GM19351 (cell line): ENCODE measurements at regions not wholly inside any gene's neighbourhood (a gene's known extent, or its start where the extent isn't known, plus 50 kb on each side); places are given as distances from the start of the nearest gene placed in this dataset.

ENCODE experiments used
- ATAC-seq: cut with Tn5 transposase; IDR thresholded peaks from one replicate; pipeline ENCODE4 v1.9.1; 2021; ENCODE audit warnings: mild to moderate bottlenecking, moderate library complexity; ENCODE audit not compliant: unreplicated experiment

DNA sequence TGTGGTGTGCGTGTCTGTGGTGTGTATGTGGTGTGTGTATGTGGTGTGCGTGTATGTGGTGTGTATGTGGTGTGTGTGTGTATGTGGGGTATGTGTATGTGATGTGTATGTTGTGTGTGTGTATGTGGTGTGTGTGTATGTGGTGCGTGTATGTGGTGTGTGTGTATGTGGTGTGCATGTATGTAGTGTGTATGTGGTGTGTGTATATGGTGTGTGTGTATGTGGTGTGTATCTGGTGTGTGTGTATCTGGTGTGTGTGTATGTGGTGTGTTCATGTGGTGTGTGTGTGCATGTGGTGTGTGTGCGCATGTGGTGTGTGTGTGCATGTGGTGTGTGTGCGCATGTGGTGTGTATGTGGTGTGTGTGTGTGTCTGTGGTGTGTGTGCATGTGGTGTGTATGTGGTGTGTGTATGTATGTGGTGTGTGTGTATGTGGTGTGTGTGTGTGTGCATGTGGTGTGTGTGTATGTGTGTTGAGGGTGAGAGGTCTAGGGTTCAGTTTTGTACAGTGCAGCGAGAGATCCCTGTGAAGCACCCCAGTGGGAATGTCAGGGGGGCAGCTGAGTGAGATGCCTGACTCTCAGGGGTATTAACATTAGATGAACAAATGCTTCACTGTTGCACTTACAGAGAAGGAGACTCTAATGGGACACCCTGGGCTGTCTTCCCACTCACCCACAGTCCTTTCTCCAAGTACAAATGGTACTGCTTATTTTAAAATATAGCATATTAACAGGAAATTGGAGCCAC lies 61.3 kb upstream of the MEDAG start:
- no peak for ATAC-seq

DNA sequence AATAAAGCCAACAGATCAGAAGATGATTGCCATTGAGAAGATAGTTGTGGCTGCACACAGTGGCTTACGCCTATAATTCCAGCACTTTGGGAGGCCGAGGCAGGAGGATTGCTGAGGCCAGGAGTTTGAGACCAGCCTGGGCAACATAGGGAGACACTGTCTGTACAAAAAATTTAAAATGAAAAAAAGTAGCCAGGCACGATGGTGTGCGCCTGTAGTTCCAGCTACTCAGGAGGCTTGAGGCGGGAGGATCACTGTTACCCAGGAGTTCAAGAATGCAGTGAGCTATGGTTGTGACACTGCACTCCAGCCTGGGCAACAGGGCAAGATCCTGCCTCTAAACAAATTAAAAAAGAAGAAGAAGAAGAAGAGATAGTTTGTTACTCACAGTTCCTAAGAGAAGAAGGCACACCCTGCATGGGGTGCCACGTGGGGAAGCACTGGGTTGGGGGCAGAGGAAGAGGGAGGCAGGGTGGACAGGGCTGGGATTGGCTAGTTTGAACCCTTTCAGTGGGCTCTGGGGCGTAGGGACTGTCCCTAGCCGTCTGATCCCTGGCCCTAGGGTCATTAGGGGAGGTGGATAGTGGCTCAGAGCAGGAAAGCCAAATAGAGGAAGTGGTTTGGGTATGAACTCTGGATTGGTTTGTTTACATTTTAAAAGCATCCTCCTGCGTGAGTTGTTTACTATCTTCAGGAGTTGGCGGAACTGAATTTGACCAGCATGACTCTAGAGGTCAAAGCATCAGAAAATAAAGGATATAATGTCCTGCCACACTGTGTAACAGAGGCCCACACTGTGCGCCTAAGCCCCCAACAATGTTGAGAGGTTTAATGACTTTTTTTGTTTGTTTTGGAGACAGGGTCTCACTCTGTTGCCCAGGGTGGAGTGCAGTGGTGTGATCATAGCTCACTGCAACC lies 60.5 kb upstream of the MEDAG start:
- peak; percentile 42 for ATAC-seq

DNA sequence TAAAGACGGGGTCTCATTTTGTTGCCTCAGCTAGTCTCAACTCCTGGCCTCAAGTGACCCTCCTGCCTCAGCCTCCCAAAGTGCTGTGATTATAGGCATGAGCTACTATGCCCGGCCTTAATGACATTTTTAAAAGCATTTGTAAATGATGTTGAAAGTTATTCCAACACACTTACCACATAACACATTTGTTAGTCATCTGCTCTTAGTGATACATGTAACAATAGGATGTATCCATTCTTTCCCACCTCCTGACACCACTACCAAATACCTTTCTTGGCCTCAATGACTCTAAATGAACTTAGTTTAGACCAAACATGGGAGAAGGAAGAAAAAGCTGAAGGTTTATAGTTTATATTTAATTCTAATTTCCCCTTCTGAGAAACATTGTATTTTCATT lies 59.8 kb upstream of the MEDAG start:
- no peak for ATAC-seq

DNA sequence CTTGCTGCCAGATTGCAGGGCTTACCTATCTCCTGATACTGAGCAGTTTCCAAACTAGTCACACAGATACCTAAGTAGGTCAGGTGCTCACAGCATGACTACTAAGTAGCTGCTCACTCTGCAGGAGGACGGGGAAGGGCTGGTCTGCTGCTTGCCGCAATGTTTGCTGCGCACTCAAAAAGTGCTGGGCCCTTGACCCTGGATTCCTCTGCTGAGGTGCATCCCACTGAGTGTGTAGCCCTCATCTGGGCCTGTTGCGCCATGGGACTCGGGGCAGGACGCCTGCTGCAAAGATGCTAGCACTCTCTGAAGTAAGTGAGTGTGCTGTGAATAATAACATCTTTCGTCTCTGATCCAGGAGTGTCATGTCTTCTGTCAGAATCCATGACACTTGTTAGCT lies 59.2 kb upstream of the MEDAG start:
- ATAC-seq = no peak

DNA sequence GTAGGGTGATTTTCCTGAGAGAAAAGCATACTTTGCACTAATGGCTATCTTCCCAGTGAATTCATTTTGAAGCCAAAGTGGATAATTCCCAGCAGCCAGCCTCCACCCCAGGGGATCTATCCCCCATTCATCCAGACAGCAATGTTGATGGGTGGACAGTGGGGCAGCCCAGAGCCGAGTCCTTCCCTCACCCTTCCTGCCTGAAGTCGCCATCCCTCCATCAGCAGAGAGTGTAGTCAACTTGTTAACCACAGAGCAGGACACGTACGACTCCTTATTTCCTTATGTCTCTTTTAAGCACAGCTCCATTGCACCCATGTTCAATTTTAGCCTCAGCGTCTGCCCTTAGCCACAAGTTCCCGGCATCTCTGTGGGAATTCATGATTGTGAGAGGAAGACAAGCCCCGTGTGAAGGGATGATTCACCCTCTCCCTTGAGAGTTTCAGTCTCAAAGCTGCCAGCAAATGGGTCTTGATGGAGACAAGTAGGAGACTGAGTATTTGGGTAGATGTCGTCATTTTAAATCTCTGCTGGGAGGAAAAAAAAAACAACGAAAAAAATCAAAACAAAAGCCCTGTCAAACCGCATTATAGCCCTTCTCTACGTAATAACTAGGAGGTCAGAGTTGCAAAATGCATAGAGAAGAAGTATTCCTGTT lies 58.3 kb upstream of the MEDAG start:
- peak; percentile 39 for ATAC-seq

DNA sequence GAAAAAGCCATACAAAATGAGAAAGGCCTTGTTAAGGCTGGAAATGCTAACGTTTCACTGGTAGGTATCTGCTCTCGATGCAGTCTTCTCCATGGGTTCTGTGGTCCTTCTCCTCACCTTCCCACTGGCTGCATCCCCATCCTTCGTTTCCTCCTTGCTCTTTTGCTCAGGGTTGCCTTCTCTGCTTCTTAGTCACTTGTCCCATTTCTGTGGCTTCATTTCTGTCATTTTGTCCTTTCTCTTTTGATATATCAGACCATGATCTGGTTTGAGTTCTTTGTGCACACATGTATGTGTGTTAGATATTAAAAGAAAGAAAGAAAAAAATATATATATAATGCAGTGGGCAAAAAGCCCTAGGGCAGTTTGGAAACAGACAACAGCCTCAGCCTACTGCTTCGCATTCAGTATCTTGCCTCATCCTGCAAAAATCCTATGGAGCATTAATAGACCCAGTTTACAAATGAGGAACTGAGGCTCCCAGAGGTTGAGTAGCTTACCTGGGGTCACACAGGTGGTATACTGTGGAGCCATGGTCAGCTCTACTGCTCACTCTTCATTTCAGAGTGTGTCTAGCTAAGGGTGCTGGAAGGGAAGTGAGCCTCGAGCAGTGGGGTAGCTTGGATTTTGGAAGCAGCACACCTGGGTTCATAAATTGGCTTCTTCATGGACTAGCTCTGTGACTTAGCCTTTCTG lies 57.6 kb upstream of the MEDAG start:
- ATAC-seq = no peak

DNA sequence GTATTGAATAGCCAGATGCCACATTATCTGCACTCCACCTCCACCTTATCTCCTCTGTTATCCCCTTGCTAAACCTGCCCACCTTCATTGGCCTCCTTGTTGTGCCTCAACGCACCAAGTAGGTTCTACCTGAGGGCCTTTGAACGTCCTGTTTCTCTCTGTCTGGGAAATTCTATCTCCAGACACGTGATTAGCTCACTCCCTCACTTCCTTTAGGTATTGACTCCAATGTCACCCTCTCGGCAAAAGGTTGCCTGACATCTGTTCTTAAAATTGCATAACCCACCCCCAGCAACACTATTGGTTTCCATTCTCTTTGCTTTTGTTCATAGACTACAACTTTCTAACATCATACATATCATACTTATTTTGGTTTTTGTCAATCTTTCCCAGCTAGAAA lies 56.5 kb upstream of the MEDAG start:
- ATAC-seq = no peak

DNA sequence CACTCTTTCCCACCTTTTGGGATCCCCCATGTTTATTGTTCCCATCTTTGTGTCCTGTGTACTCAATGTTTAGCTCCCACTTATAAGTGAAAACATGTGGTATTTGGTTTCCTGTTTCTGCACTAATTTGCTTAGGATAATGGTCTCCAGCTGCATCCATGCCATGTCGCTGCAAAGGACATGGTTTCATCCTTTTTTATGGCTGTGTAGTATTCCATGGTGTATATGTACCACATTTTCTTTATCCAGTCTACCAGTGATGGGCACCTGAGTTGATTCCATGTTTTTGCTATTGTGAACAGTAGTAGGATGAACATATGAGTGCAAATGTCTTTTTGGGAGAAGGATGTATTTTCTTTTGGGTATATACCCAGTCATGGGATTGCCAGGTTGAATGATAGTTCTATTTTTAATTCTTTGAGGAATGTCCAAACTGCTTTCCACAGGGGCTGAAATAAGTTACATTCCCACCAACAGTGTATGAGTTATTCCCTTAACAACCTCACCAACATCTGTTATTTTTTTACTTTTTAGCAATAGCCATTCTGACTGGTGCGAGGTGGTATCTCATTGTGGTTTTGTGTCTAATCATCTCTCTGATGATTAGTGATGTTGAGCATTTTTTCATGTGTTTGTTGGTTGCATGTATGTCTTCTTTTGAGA lies 55.7 kb upstream of the MEDAG start:
- no peak for ATAC-seq

DNA sequence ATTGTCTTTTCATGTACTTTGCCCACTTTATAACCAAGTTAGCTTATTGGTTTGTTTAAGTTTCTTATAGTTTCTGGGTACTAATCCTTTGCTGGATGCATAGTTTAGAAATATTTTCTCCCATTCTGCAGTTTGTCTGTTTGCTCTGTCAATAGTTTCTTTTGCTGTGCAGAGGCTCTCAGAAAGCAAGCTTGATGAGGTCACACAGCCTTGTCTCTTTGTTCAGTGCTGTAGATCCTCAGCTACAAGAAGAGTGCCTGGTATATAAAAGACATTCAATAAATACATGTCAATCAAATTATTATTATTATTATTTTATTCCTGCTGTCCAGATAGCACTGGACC lies 55.2 kb upstream of the MEDAG start:
- no peak for ATAC-seq

DNA sequence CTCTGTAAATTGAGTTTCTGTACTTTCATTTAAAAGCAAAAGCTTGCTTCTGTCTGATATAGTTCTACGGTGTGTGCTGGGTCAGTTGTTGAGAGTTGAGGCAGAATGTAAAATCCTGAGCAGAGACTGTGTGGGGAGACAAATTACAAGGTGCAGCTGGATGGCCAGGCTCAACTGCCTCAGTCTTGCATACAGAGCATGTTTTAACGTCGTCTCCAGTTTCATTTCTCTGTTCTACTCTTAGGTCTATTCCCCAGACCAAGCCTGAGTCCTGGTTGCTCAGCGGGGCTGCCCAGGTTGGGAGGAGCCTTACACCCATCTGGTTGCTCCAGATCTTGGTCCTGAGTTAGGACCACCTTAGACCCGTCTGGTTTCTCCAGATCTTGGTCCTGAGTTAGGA lies 54.4 kb upstream of the MEDAG start:
- ATAC-seq = peak; percentile 90

DNA sequence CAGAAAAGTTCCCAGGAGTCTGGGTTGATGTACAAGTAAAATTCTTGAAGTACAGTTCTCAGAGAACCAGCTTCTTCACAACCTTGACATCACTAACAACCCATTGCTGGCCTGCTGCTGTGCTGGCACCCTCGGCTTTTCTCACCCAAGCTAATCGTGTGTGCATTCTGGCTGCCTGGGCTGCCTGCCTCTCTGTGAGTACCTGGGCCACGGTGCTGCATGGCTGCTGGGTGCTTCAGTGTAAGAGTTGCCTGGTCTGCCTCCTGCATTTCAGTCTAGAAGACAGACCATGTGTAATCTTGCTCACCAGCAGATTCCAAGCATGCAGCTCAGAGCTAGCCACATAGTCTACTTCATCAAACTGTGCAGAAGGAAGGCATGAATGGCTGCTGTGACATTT lies 50.5 kb upstream of the MEDAG start:
- no peak for ATAC-seq

DNA sequence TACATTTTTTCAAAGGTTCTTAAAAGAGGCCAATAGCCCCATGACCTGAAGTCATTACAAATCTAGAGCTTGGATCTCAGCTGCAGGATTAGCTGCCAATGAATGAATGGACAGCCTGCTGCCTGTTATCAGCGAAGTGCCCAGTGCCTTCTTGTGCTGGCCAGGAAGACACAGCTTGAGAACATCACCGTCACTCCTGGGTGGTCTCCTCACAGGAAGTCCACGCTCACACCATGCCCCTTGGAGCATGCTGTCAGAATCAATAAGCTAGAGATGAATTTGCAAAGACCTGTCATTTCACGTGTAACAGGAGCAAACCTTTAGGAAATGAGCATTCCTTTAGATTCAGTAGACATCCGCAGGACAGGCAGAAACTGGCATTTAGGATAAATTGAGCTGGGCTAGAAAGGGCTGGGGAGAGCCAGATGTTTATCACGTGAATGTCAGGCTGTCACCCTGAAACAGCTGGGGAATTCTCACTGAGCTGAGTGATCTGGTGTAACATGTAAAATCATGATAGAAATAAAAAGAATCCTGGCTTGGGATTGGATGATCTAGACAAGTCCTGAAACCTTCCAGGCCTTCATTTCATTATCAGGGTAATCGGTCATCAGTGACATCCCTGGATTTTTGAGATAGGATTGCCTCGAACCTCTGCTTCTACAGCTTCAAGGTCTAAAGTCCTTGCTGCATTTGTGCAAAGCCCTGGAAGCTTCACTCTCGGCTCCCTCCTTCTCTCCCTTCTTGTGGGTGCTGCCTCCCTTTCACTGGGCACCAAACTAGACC lies 49.9 kb upstream of the MEDAG start:
- no peak for ATAC-seq
